ENCODE measurements at regions not wholly inside any gene's neighbourhood (a gene's known extent, or its start where the extent isn't known, plus 50 kb on each side); places are given as distances from the start of the nearest gene placed in this dataset.

GRCh38 chr5:105536675-105537074 lies 1974.1 kb upstream of the NUDT12 start:
- ChIA-PET POLR2A (no interaction called here), CTCF (no interaction called here)
- DNase-seq (ENCODE audit: low read depth, low spot score): no peak
- H3K4me3 ChIP-seq (ENCODE audit: low read depth, low read length): no peak overlapping the region
- TF ChIP-seq CTCF (IDR thresholded peaks at IDR 0.05; ENCODE audit: insufficient read depth, low read length, missing control alignments): no peak

- no peak for DNase-seq (ENCODE audit: low read depth, low spot score)
- H3K4me3 ChIP-seq (ENCODE audit: low read depth, low read length): no peak overlapping the region
- TF ChIP-seq CTCF (IDR thresholded peaks at IDR 0.05; ENCODE audit: insufficient read depth, low read length, missing control alignments): no peak
- CTCF ChIA-PET: no interaction called here
- POLR2A ChIA-PET: no interaction called here
Measured at GRCh38 chr5:105530716-105531261, 1968.2 kb upstream of the NUDT12 start.

GRCh38 chr5:105529851-105530250 lies 1967.3 kb upstream of the NUDT12 start:
- ChIA-PET POLR2A (no interaction called here), CTCF (no interaction called here)
- no peak overlapping the region for H3K4me3 ChIP-seq (ENCODE audit: low read depth, low read length)
- no peak for DNase-seq (ENCODE audit: low read depth, low spot score)
- TF ChIP-seq CTCF (IDR thresholded peaks at IDR 0.05; ENCODE audit: insufficient read depth, low read length, missing control alignments): no peak

GRCh38 chr5:105508519-105508918 lies 1945.9 kb upstream of the NUDT12 start:
- no peak for DNase-seq (ENCODE audit: low read depth, low spot score)
- CTCF ChIA-PET: no interaction called here
- no peak for TF ChIP-seq CTCF (IDR thresholded peaks at IDR 0.05; ENCODE audit: insufficient read depth, low read length, missing control alignments)
- no peak overlapping the region for H3K4me3 ChIP-seq (ENCODE audit: low read depth, low read length)
- POLR2A ChIA-PET: no interaction called here

- peak; percentile 50 for TF ChIP-seq CTCF (IDR thresholded peaks at IDR 0.05; ENCODE audit: insufficient read depth, low read length, missing control alignments)
- H3K4me3 ChIP-seq (ENCODE audit: low read depth, low read length): no peak overlapping the region
- no peak for DNase-seq (ENCODE audit: low read depth, low spot score)
- CTCF ChIA-PET: no interaction called here
- POLR2A ChIA-PET: no interaction called here
Measured at GRCh38 chr5:105506692-105507277, 1944.2 kb upstream of the NUDT12 start.

GRCh38 chr5:105503950-105504349 lies 1941.4 kb upstream of the NUDT12 start:
- CTCF ChIA-PET: no interaction called here
- no peak for TF ChIP-seq CTCF (IDR thresholded peaks at IDR 0.05; ENCODE audit: insufficient read depth, low read length, missing control alignments)
- POLR2A ChIA-PET: interaction anchor here (0.6 kb wide), 1 partner anchor 881 kb away, joined by 3 read pairs; no protein-coding TSS in a partner anchor
- no peak overlapping the region for H3K4me3 ChIP-seq (ENCODE audit: low read depth, low read length)
- DNase-seq (ENCODE audit: low read depth, low spot score): no peak
